H9 (cell line): ENCODE measurements at regions not wholly inside any gene's neighbourhood (a gene's known extent, or its start where the extent isn't known, plus 50 kb on each side); places are given as distances from the start of the nearest gene placed in this dataset.

Experiments used
- DNase-seq: peaks from one replicate; pipeline ENCODE4 v3.0.0-alpha.2; 2017
- H2AFZ ChIP-seq: one replicate; pipeline ENCODE4 v1.6.1; 2013; ENCODE audit warnings: mild to moderate bottlenecking, low read length, control low read depth, moderate library complexity
- H2AK5ac ChIP-seq: 2 replicates; pipeline ENCODE4 v1.6.1; 2013; ENCODE audit warnings: low read length, control low read depth, mixed read lengths; ENCODE audit not compliant: insufficient read length
- H2BK120ac ChIP-seq: one replicate; pipeline ENCODE4 v1.6.1; 2013; ENCODE audit warnings: low read depth, mild to moderate bottlenecking, low read length, control low read depth, inconsistent platforms; ENCODE audit not compliant: poor library complexity, severe bottlenecking
- H2BK12ac ChIP-seq: 2 replicates; pipeline ENCODE4 v1.6.1; 2013; ENCODE audit warnings: low read length, control low read depth, mixed read lengths, low read depth; ENCODE audit not compliant: insufficient read length
- H2BK15ac ChIP-seq: 2 replicates; pipeline ENCODE4 v1.6.1; 2013; ENCODE audit warnings: low read depth, low read length, control low read depth
- H2BK20ac ChIP-seq: one replicate; pipeline ENCODE4 v1.6.1; 2013; ENCODE audit warnings: low read depth, mild to moderate bottlenecking, low read length, control low read depth, inconsistent platforms; ENCODE audit not compliant: poor library complexity, severe bottlenecking
- H2BK5ac ChIP-seq: 2 replicates; pipeline ENCODE4 v1.6.1; 2013; ENCODE audit warnings: low read length, control low read depth, mixed read lengths; ENCODE audit not compliant: insufficient read length
- H3K14ac ChIP-seq: 2 replicates; pipeline ENCODE4 v1.6.1; 2013; ENCODE audit warnings: low read length, control low read depth; ENCODE audit not compliant: insufficient read depth
- H3K18ac ChIP-seq: 2 replicates; pipeline ENCODE4 v1.6.1; 2013; ENCODE audit warnings: low read depth, mild to moderate bottlenecking, mixed read lengths, low read length, control low read depth; ENCODE audit not compliant: insufficient read length
- H3K23ac ChIP-seq: 2 replicates; pipeline ENCODE4 v1.6.1; 2013; ENCODE audit warnings: low read length, control low read depth, mixed read lengths, low read depth; ENCODE audit not compliant: insufficient read length
- H3K23me2 ChIP-seq: 2 replicates; pipeline ENCODE4 v1.6.1; 2013; ENCODE audit warnings: low read depth, mild to moderate bottlenecking, mixed read lengths, low read length, control low read depth; ENCODE audit not compliant: insufficient read length, poor library complexity, severe bottlenecking
- H3K27ac ChIP-seq: 2 replicates; pipeline ENCODE4 v1.5.1; 2013; ENCODE audit warnings: low read length, control low read depth, mixed read lengths, low read depth; ENCODE audit not compliant: insufficient read length
- H3K27me3 ChIP-seq: 2 replicates; pipeline ENCODE4 v1.6.1; 2013; ENCODE audit warnings: low read length, control low read depth, inconsistent platforms; ENCODE audit not compliant: insufficient read depth
- H3K4ac ChIP-seq: 2 replicates; pipeline ENCODE4 v1.6.1; 2013; ENCODE audit warnings: low read depth, mild to moderate bottlenecking, control low read depth, inconsistent platforms, low read length, moderate library complexity
- H3K4me1 ChIP-seq: 2 replicates; pipeline ENCODE4 v1.6.1; 2013; ENCODE audit warnings: low read length, control low read depth, inconsistent platforms; ENCODE audit not compliant: insufficient read depth
- H3K4me2 ChIP-seq: 2 replicates; pipeline ENCODE4 v1.6.1; 2013; ENCODE audit warnings: low read length, control low read depth, mixed read lengths; ENCODE audit not compliant: insufficient read length, insufficient read depth
- H3K56ac ChIP-seq: 2 replicates; pipeline ENCODE4 v1.6.1; 2013; ENCODE audit warnings: low read depth, mild to moderate bottlenecking, mixed read lengths, low read length, control low read depth; ENCODE audit not compliant: insufficient read length
- H3K79me1 ChIP-seq: 2 replicates; pipeline ENCODE4 v1.6.1; 2013; ENCODE audit warnings: low read depth, mild to moderate bottlenecking, moderate library complexity, low read length, control low read depth, inconsistent platforms; ENCODE audit not compliant: insufficient read depth, poor library complexity, severe bottlenecking
- H3K79me2 ChIP-seq: 2 replicates; pipeline ENCODE4 v1.6.1; 2013; ENCODE audit warnings: low read length, control low read depth, inconsistent platforms; ENCODE audit not compliant: insufficient read depth
- H3K9ac ChIP-seq: 2 replicates; pipeline ENCODE4 v1.6.1; 2013; ENCODE audit warnings: low read length, control low read depth, mixed read lengths; ENCODE audit not compliant: insufficient read length; ENCODE audit errors: extremely low read depth
- H3K9me3 ChIP-seq: one replicate; pipeline ENCODE4 v1.6.1; 2013; ENCODE audit warnings: low read depth, low read length, inconsistent platforms; ENCODE audit not compliant: control insufficient read depth
- H3T11ph ChIP-seq: one replicate; pipeline ENCODE4 v1.6.1; 2013; ENCODE audit warnings: mild to moderate bottlenecking, low read length, control low read depth, inconsistent platforms
- H4K20me1 ChIP-seq: one replicate; pipeline ENCODE4 v1.6.1; 2013; ENCODE audit not compliant: control insufficient read depth, insufficient read length, insufficient read depth
- H4K5ac ChIP-seq: 2 replicates; pipeline ENCODE4 v1.6.1; 2013; ENCODE audit warnings: low read depth, mild to moderate bottlenecking, mixed read lengths, low read length, control low read depth; ENCODE audit not compliant: insufficient read length
- H4K8ac ChIP-seq: replicated peaks from 2 replicates; pipeline ENCODE4 v1.6.1; 2013; ENCODE audit warnings: low read length, control low read depth, mixed read lengths, low read depth; ENCODE audit not compliant: insufficient read length
- H4K91ac ChIP-seq: 2 replicates; pipeline ENCODE4 v1.6.1; 2013; ENCODE audit warnings: low read depth, mild to moderate bottlenecking, moderate library complexity, mixed read lengths, low read length, control low read depth; ENCODE audit not compliant: insufficient read length
- H3K27ac Mint-ChIP-seq, 3 experiments: 2 replicates in 2 of 3; 3 replicates in 1 of 3; pipeline ENCODE4 v1.8.0; 2020 to 2021; ENCODE audit warnings: mixed read lengths in 3 of 3, mild to moderate bottlenecking in 1 of 3, moderate library complexity in 1 of 3
- H3K27me3 Mint-ChIP-seq: 2 replicates; pipeline ENCODE4 v1.8.0; 2021; ENCODE audit warnings: low read depth, mild to moderate bottlenecking, moderate library complexity, mixed read lengths
- H3K36me3 Mint-ChIP-seq, 3 experiments: 2 replicates in 2 of 3; 3 replicates in 1 of 3; pipeline ENCODE4 v1.8.0; 2020 to 2021; ENCODE audit warnings: low read depth in 3 of 3, mixed read lengths in 3 of 3; ENCODE audit not compliant: insufficient read depth in 1 of 3
- H3K4me1 Mint-ChIP-seq, 2 experiments: 2 replicates each; pipeline ENCODE4 v1.8.0; 2020; ENCODE audit warnings: mixed read lengths in 2 of 2
- H3K4me3 Mint-ChIP-seq, 2 experiments: 2 replicates in 1 of 2; 3 replicates in 1 of 2; pipeline ENCODE4 v1.8.0; 2020 to 2021; ENCODE audit warnings: mild to moderate bottlenecking in 2 of 2, mixed read lengths in 2 of 2, moderate library complexity in 1 of 2
- H3K9me3 Mint-ChIP-seq, 2 experiments: 2 replicates in 1 of 2; 3 replicates in 1 of 2; pipeline ENCODE4 v1.8.0; 2020; ENCODE audit warnings: mild to moderate bottlenecking in 2 of 2, mixed read lengths in 2 of 2, moderate library complexity in 1 of 2
- CTCF ChIP-seq: fragments of 200-600 bp; sonication (generic); conservative IDR thresholded peaks from 3 replicates; pipeline ENCODE4 v1.8.0; 2021; ENCODE audit warnings: antibody characterized with exemption, mild to moderate bottlenecking
- WGBS: extraction: QIAGEN DNeasy Blood & Tissue Kit; methylation state at CpG from one replicate; pipeline ENCODE4 v1.1.7; 2013; ENCODE audit warnings: missing lambda C conversion rate, low lambda C conversion rate, mixed read lengths; ENCODE audit not compliant: insufficient read length; ENCODE audit errors: extremely low coverage; 5-methylcytosine and 5-hydroxymethylcytosine counted together

DNA sequence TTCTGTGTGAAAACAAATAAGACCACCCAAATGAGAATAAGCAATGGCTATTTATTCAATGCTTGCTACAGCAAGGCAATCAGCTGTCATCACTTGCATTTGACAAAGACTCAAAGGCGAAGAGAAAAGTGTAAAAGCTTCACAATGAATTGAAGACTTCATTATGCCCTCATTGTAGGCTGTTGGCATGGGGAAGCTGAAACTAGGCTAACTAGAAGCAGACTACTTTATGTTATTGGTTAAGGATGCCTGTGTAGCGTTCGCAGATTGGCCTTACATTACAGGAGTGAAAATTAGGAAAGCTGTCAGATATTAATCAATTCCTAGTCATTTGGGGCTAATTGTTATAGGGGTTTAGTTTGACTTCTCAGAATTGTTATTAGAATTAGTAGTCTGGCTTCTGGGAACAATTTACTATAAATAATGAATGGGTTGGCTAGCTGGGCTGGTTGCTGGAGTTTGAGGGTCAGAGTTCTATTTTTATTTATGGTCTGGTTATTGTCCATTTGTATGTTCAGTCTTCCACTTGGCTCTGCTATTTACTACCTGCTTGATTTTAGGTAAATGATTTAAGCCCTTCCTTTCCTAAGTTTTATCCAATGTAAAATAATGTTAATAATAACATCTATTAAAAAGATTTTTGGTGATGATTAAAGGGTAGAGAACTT is 437.2 kb upstream of the SYT4 start:
- no peaks in the 10 kb centered on the region for H3K27me3 Mint-ChIP-seq
- no peak overlapping the region for H2BK120ac ChIP-seq
- H3K4ac ChIP-seq: no peak overlapping the region
- no peak overlapping the region for H3K9ac ChIP-seq
- H4K5ac ChIP-seq: no peak overlapping the region
- no peak overlapping the region for H2BK15ac ChIP-seq
- no peaks in the 10 kb centered on the region for H3K9me3 ChIP-seq
- no peak overlapping the region for H3K4me2 ChIP-seq
- no peak overlapping the region for H3K27ac ChIP-seq
- H2BK12ac ChIP-seq: no peak overlapping the region
- H2AK5ac ChIP-seq: no peak overlapping the region
- H3K9me3 Mint-ChIP-seq: no peaks in the 10 kb centered on the region
- no peak overlapping the region for H2AFZ ChIP-seq
- H3K36me3 Mint-ChIP-seq: no peaks in the 10 kb centered on the region; a peak in 2 of 7 replicates
- H3K79me1 ChIP-seq: no peaks in the 10 kb centered on the region
- TF ChIP-seq CTCF: no peak
- H2BK20ac ChIP-seq: no peak overlapping the region
- H3T11ph ChIP-seq: no peak overlapping the region
- no peaks in the 10 kb centered on the region for H3K23me2 ChIP-seq
- H2BK5ac ChIP-seq: no peak overlapping the region
- peaks cover 5 to 8% of the 10 kb centered on the region in 2 experiments for H3K4me1 Mint-ChIP-seq
- H3K4me3 Mint-ChIP-seq: no peak overlapping the region
- no peak overlapping the region for H3K23ac ChIP-seq
- no peaks in the 10 kb centered on the region; the same call in 1 of the 2 replicates for H3K4me1 ChIP-seq
- no peak overlapping the region for H3K56ac ChIP-seq
- no peaks in the 10 kb centered on the region for H3K79me2 ChIP-seq
- H4K20me1 ChIP-seq: no peaks in the 10 kb centered on the region
- DNase-seq: no peak
- no peak overlapping the region for H4K8ac ChIP-seq
- WGBS: no CpG with 5 or more reads among the region's 3 CpGs
- no peak overlapping the region for H3K14ac ChIP-seq
- H3K27ac Mint-ChIP-seq: no peak overlapping the region; a peak in 1 of 7 replicates
- no peak overlapping the region for H3K18ac ChIP-seq
- H4K91ac ChIP-seq: no peak overlapping the region
- H3K27me3 ChIP-seq: no peaks in the 10 kb centered on the region
